Activated T-cell treated with anti-CD3 and anti-CD28 coated beads, Interleukin-2, amount 50 U/mL, for 4 hours (primary cell): ENCODE measurements at regions not wholly inside any gene's neighbourhood (a gene's known extent, or its start where the extent isn't known, plus 50 kb on each side); places are given as distances from the start of the nearest gene placed in this dataset.
"Not testable (repeated sequence)": the region's sequence is repeated elsewhere in the genome, so short reads cannot be mapped to it uniquely, and the experiment has no call there.

ENCODE experiments used
- ATAC-seq, 2 donors: fragments of 200-7000 bp; cut with Tn5 transposase; one replicate each; pipeline ENCODE4 v1.10.0; 2021
- DNase-seq: peaks from one replicate; pipeline ENCODE4 v3.0.0-alpha.2; 2020
- H3K27me3 Mint-ChIP-seq: one replicate; pipeline ENCODE4 v1.8.0; 2021; ENCODE audit warnings: low read depth, mixed read lengths
- H3K36me3 Mint-ChIP-seq: one replicate; pipeline ENCODE4 v1.8.0; 2022; ENCODE audit warnings: mixed read lengths; ENCODE audit not compliant: insufficient read depth
- H3K4me1 Mint-ChIP-seq: one replicate; pipeline ENCODE4 v1.8.0; 2021; ENCODE audit warnings: low read depth, mixed read lengths
- H3K4me3 Mint-ChIP-seq: one replicate; pipeline ENCODE4 v1.8.0; 2021; ENCODE audit warnings: mild to moderate bottlenecking, moderate library complexity, mixed read lengths
- H3K9me3 Mint-ChIP-seq: one replicate; pipeline ENCODE4 v1.8.0; 2021; ENCODE audit warnings: mixed read lengths

GRCh38 chr5:98314292-98314691, 459.2 kb upstream of the RGMB start:
- H3K27me3 Mint-ChIP-seq: no peaks in the 10 kb centered on the region
- H3K4me3 Mint-ChIP-seq: no peak overlapping the region
- H3K9me3 Mint-ChIP-seq: no peaks in the 10 kb centered on the region
- H3K4me1 Mint-ChIP-seq: peaks cover 7% of the 10 kb centered on the region
- DNase-seq (no peak), ATAC-seq (no peak)
- no peaks in the 10 kb centered on the region for H3K36me3 Mint-ChIP-seq

- Mint-ChIP-seq H3K27me3 (no peaks in the 10 kb centered on the region), H3K36me3 (no peaks in the 10 kb centered on the region), H3K4me1 (no peaks in the 10 kb centered on the region), H3K9me3 (no peaks in the 10 kb centered on the region), H3K4me3 (no peak overlapping the region)
- DNase-seq: no peak
- ATAC-seq: no peak
Observed at GRCh38 chr5:98318386-98318785, 455.1 kb upstream of the RGMB start.

GRCh38 chr5:98319299-98320011, 454.0 kb upstream of the RGMB start:
- H3K36me3 Mint-ChIP-seq: no peaks in the 10 kb centered on the region

GRCh38 chr5:98320343-98320742, 453.1 kb upstream of the RGMB start:
- Mint-ChIP-seq H3K4me3 (no peak overlapping the region), H3K27me3 (no peaks in the 10 kb centered on the region), H3K36me3 (no peaks in the 10 kb centered on the region), H3K9me3 (no peaks in the 10 kb centered on the region), H3K4me1 (no peaks in the 10 kb centered on the region)
- ATAC-seq (no peak), DNase-seq (no peak)

More at GRCh38 chr5:98319299-98320011, 454.0 kb upstream of the RGMB start:
- no peaks in the 10 kb centered on the region for H3K9me3 Mint-ChIP-seq
- ATAC-seq (peak in 1 of 2 donors; percentile 25), DNase-seq (no peak)
- H3K4me3 Mint-ChIP-seq: no peak overlapping the region
- no peaks in the 10 kb centered on the region for H3K4me1 Mint-ChIP-seq
- no peaks in the 10 kb centered on the region for H3K27me3 Mint-ChIP-seq

GRCh38 chr5:98321361-98321760, 452.1 kb upstream of the RGMB start:
- Mint-ChIP-seq H3K9me3 (no peaks in the 10 kb centered on the region), H3K4me3 (no peak overlapping the region), H3K4me1 (no peaks in the 10 kb centered on the region), H3K36me3 (no peaks in the 10 kb centered on the region), H3K27me3 (no peaks in the 10 kb centered on the region)
- DNase-seq (no peak), ATAC-seq (no peak)

- H3K27me3 Mint-ChIP-seq, H3K4me1 Mint-ChIP-seq, H3K4me3 Mint-ChIP-seq, H3K36me3 Mint-ChIP-seq, DNase-seq, ATAC-seq, H3K9me3 Mint-ChIP-seq: not testable (repeated sequence)
Observed at GRCh38 chr5:98325187-98325586, 448.3 kb upstream of the RGMB start.

- no peak for DNase-seq
- Mint-ChIP-seq H3K4me3 (no peak overlapping the region), H3K9me3 (no peaks in the 10 kb centered on the region), H3K36me3 (no peaks in the 10 kb centered on the region), H3K27me3 (no peaks in the 10 kb centered on the region), H3K4me1 (no peaks in the 10 kb centered on the region)
- no peak for ATAC-seq
Observed at GRCh38 chr5:98328015-98328414, 445.4 kb upstream of the RGMB start.

GRCh38 chr5:98330871-98331270, 442.6 kb upstream of the RGMB start:
- no peaks in the 10 kb centered on the region for H3K9me3 Mint-ChIP-seq
- H3K36me3 Mint-ChIP-seq: no peaks in the 10 kb centered on the region
- no peaks in the 10 kb centered on the region for H3K4me1 Mint-ChIP-seq
- H3K4me3 Mint-ChIP-seq: no peak overlapping the region
- H3K27me3 Mint-ChIP-seq: no peaks in the 10 kb centered on the region
- DNase-seq (no peak), ATAC-seq (no peak)

- Mint-ChIP-seq H3K27me3 (no peaks in the 10 kb centered on the region), H3K4me1 (no peaks in the 10 kb centered on the region)
Observed at GRCh38 chr5:98333921-98334320, 439.5 kb upstream of the RGMB start.

GRCh38 chr5:98334946-98335345, 438.5 kb upstream of the RGMB start:
- H3K27me3 Mint-ChIP-seq: no peaks in the 10 kb centered on the region
- ATAC-seq (no peak), DNase-seq (no peak)
- H3K4me3 Mint-ChIP-seq: no peak overlapping the region
- H3K9me3 Mint-ChIP-seq: no peaks in the 10 kb centered on the region
- no peaks in the 10 kb centered on the region for H3K36me3 Mint-ChIP-seq
- H3K4me1 Mint-ChIP-seq: no peaks in the 10 kb centered on the region

More at GRCh38 chr5:98333921-98334320, 439.5 kb upstream of the RGMB start:
- Mint-ChIP-seq H3K9me3 (no peaks in the 10 kb centered on the region), H3K4me3 (no peak overlapping the region), H3K36me3 (no peaks in the 10 kb centered on the region)
- no peak for DNase-seq
- ATAC-seq: no peak

GRCh38 chr5:98339141-98339848, 434.2 kb upstream of the RGMB start:
- no peak for ATAC-seq
- H3K27me3 Mint-ChIP-seq: no peaks in the 10 kb centered on the region
- H3K36me3 Mint-ChIP-seq: no peaks in the 10 kb centered on the region
- DNase-seq: no peak
- no peaks in the 10 kb centered on the region for H3K4me1 Mint-ChIP-seq
- H3K4me3 Mint-ChIP-seq: no peak overlapping the region
- no peaks in the 10 kb centered on the region for H3K9me3 Mint-ChIP-seq

GRCh38 chr5:98341038-98342032, 432.1 kb upstream of the RGMB start:
- Mint-ChIP-seq H3K9me3 (no peaks in the 10 kb centered on the region), H3K27me3 (no peaks in the 10 kb centered on the region), H3K4me1 (no peaks in the 10 kb centered on the region), H3K36me3 (no peaks in the 10 kb centered on the region), H3K4me3 (no peak overlapping the region)
- DNase-seq: no peak
- ATAC-seq: no peak

GRCh38 chr5:98342958-98343660, 430.4 kb upstream of the RGMB start:
- not testable (repeated sequence) for ATAC-seq, H3K36me3 Mint-ChIP-seq, DNase-seq, H3K4me3 Mint-ChIP-seq, H3K9me3 Mint-ChIP-seq, H3K4me1 Mint-ChIP-seq, H3K27me3 Mint-ChIP-seq
